SK-N-SH (cell line): ENCODE measurements at regions not wholly inside any gene's neighbourhood (a gene's known extent, or its start where the extent isn't known, plus 50 kb on each side); places are given as distances from the start of the nearest gene placed in this dataset.

Source experiments
- CTCF ChIA-PET: fragments of 300-600, 350-600 bp; formaldehyde crosslinking; extraction: SDS; loops from one replicate; lab custom pipeline; 2021; lab: Yijun Ruan, JAX
- POLR2A ChIA-PET: fragments of 350-600 bp; sonication (Branson Sonifier 250); formaldehyde crosslinking; extraction: SDS; loops from one replicate; lab custom pipeline; 2020; ENCODE audit warnings: antibody characterized with exemption, inconsistent platforms; lab: Yijun Ruan, JAX
- DNase-seq: peaks from one replicate; pipeline ENCODE4 v3.0.0; 2012
- H2AFZ ChIP-seq: fragments of 200-600 bp; sonication (generic); 2 replicates; pipeline ENCODE4 v1.8.1; 2016; ENCODE audit warnings: antibody characterized with exemption, mild to moderate bottlenecking, low read depth
- H3F3A ChIP-seq: fragments of 200-600 bp; sonication (generic); replicated peaks from 2 replicates; pipeline ENCODE3; 2016; ENCODE audit warnings: antibody characterized with exemption, mild to moderate bottlenecking; ENCODE audit not compliant: insufficient read depth
- H3K27ac ChIP-seq, 2 experiments: fragments of 200-500 bp in 1 of 2; fragments of 200-600 bp in 1 of 2; sonication (Bioruptor generic) in 1 of 2; sonication (generic), shearing (Covaris generic) in 1 of 2; 2 replicates each; pipeline versions ENCODE4 v1.5.1 to v1.6.1; 2014 to 2016; ENCODE audit warnings: low read depth in 2 of 2, inconsistent platforms in 1 of 2, low read length in 1 of 2, mild to moderate bottlenecking in 1 of 2, mixed read lengths in 1 of 2
- H3K27me3 ChIP-seq: fragments of 200-600 bp; sonication (generic), shearing (Covaris generic); 2 replicates; pipeline ENCODE4 v1.6.1; 2016; ENCODE audit warnings: mixed run types; ENCODE audit not compliant: insufficient read depth
- H3K36me3 ChIP-seq, 2 experiments: fragments of 200-500 bp in 1 of 2; fragments of 200-600 bp in 1 of 2; sonication (Bioruptor generic) in 1 of 2; sonication (generic) in 1 of 2; replicated peaks in 1 of 2; 2 replicates each; pipeline versions ENCODE3 to v1.5.1; 2014 to 2016; ENCODE audit warnings: low read length in 1 of 2, mild to moderate bottlenecking in 1 of 2; ENCODE audit not compliant: insufficient read depth in 2 of 2, control insufficient read depth in 1 of 2
- H3K4me1 ChIP-seq, 2 experiments: fragments of 200-500 bp in 1 of 2; fragments of 200-600 bp in 1 of 2; sonication (Bioruptor generic) in 1 of 2; sonication (generic), shearing (Covaris generic) in 1 of 2; 2 replicates each; pipeline versions ENCODE4 v1.5.1 to v1.6.1; 2014 to 2016; ENCODE audit warnings: low read depth in 1 of 2, low read length in 1 of 2, mixed run types in 1 of 2; ENCODE audit not compliant: insufficient read depth in 2 of 2, control insufficient read depth in 1 of 2
- H3K4me2 ChIP-seq: fragments of 200-600 bp; sonication (generic), shearing (Covaris generic); 2 replicates; pipeline ENCODE4 v1.6.1; 2017; ENCODE audit warnings: mixed run types
- H3K4me3 ChIP-seq, 2 experiments: fragments of 200-500 bp in 1 of 2; fragments of 200-600 bp in 1 of 2; sonication (Bioruptor generic) in 1 of 2; sonication (generic), shearing (Covaris generic) in 1 of 2; 2 replicates each; pipeline versions ENCODE4 v1.5.1 to v1.8.1; 2014 to 2016; ENCODE audit warnings: low read depth in 2 of 2, inconsistent platforms in 1 of 2, low read length in 1 of 2, mild to moderate bottlenecking in 1 of 2, mixed read lengths in 1 of 2, moderate library complexity in 1 of 2
- H3K79me2 ChIP-seq: fragments of 200-600 bp; sonication (generic); 2 replicates; pipeline ENCODE4 v1.8.1; 2017; ENCODE audit warnings: mild to moderate bottlenecking; ENCODE audit not compliant: insufficient read depth
- H3K9ac ChIP-seq: fragments of 200-600 bp; sonication (generic); 2 replicates; pipeline ENCODE4 v1.6.1; 2017; ENCODE audit warnings: mixed run types
- H3K9me2 ChIP-seq: fragments of 200-600 bp; sonication (generic); 2 replicates; pipeline ENCODE4 v1.6.1; 2017; ENCODE audit warnings: mixed run types
- H3K9me3 ChIP-seq: fragments of 200-600 bp; sonication (generic); 2 replicates; pipeline ENCODE4 v1.6.1; 2017; ENCODE audit warnings: mixed run types, mild to moderate bottlenecking, moderate library complexity
- H4K20me1 ChIP-seq: fragments of 200-600 bp; sonication (generic); 2 replicates; pipeline ENCODE4 v1.6.1; 2017; ENCODE audit warnings: mild to moderate bottlenecking, mixed run types; ENCODE audit not compliant: insufficient read depth
- CHD2 ChIP-seq: fragments of 150-350 bp; IDR thresholded peaks from 2 replicates; pipeline ENCODE4 v1.6.1; 2018; ENCODE audit warnings: low read length; ENCODE audit not compliant: partially characterized antibody
- ELF1 ChIP-seq: IDR thresholded peaks from 2 replicates; pipeline ENCODE4 v1.4.0; 2012
- FOXM1 ChIP-seq: IDR thresholded peaks from 2 replicates; pipeline ENCODE4 v1.4.0; 2012; ENCODE audit warnings: low read depth, mild to moderate bottlenecking
- JUND ChIP-seq: IDR thresholded peaks from 2 replicates; pipeline ENCODE4 v1.4.0; 2012
- MEF2A ChIP-seq: IDR thresholded peaks from 2 replicates; pipeline ENCODE4 v1.4.0; 2012; ENCODE audit warnings: low read depth, borderline replicate concordance
- MXI1 ChIP-seq: IDR thresholded peaks from 2 replicates; pipeline ENCODE4 v1.6.1; 2012; ENCODE audit warnings: mild to moderate bottlenecking, low read depth, low read length, improper control_type of control experiment
- NRF1 ChIP-seq: IDR thresholded peaks from 2 replicates; pipeline ENCODE4 v1.6.1; 2012; ENCODE audit warnings: low read depth, mild to moderate bottlenecking, low read length
- RCOR1 ChIP-seq: fragments of 150-350 bp; IDR thresholded peaks from 2 replicates; pipeline ENCODE4 v1.6.1; 2017; ENCODE audit warnings: antibody characterized with exemption, low read length
- REST ChIP-seq: IDR thresholded peaks from 2 replicates; pipeline ENCODE4 v1.6.1; 2012; ENCODE audit warnings: mild to moderate bottlenecking, low read depth, low read length, moderate library complexity
- RFX5 ChIP-seq: IDR thresholded peaks from 2 replicates; pipeline ENCODE4 v1.6.1; 2012; ENCODE audit warnings: mild to moderate bottlenecking, improper control_type of control experiment, low read length
- RXRA ChIP-seq: IDR thresholded peaks from 2 replicates; pipeline ENCODE4 v1.4.0; 2012; ENCODE audit warnings: low read depth, mild to moderate bottlenecking, borderline replicate concordance
- WGBS: methylation state at CpG from one replicate; pipeline ENCODE4 v1.1.6; 2017; ENCODE audit warnings: low lambda C conversion rate; 5-methylcytosine and 5-hydroxymethylcytosine counted together
- TF ChIP-seq, protein P1 (sequence below): IDR thresholded peaks from 2 replicates; pipeline ENCODE4; 2012
- TF ChIP-seq, protein P2 (sequence below): IDR thresholded peaks from 2 replicates; pipeline ENCODE4 v1.4.0; 2012; ENCODE audit warnings: low read depth, borderline replicate concordance

- TF ChIP-seq REST (no peak), MXI1 (no peak), ELF1 (no peak), FOXM1 (no peak), NRF1 (no peak), RFX5 (no peak), JUND (no peak)
- TF ChIP-seq, protein P1, sequence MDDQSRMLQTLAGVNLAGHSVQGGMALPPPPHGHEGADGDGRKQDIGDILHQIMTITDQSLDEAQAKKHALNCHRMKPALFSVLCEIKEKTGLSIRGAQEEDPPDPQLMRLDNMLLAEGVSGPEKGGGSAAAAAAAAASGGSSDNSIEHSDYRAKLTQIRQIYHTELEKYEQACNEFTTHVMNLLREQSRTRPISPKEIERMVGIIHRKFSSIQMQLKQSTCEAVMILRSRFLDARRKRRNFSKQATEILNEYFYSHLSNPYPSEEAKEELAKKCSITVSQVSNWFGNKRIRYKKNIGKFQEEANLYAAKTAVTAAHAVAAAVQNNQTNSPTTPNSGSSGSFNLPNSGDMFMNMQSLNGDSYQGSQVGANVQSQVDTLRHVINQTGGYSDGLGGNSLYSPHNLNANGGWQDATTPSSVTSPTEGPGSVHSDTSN: no peak
- TF ChIP-seq, protein P2, sequence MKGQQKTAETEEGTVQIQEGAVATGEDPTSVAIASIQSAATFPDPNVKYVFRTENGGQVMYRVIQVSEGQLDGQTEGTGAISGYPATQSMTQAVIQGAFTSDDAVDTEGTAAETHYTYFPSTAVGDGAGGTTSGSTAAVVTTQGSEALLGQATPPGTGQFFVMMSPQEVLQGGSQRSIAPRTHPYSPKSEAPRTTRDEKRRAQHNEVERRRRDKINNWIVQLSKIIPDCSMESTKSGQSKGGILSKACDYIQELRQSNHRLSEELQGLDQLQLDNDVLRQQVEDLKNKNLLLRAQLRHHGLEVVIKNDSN: no peak
Observed at GRCh38 chr15:46461416-46461815, 826.6 kb downstream of the SQOR start (continued).

DNA sequence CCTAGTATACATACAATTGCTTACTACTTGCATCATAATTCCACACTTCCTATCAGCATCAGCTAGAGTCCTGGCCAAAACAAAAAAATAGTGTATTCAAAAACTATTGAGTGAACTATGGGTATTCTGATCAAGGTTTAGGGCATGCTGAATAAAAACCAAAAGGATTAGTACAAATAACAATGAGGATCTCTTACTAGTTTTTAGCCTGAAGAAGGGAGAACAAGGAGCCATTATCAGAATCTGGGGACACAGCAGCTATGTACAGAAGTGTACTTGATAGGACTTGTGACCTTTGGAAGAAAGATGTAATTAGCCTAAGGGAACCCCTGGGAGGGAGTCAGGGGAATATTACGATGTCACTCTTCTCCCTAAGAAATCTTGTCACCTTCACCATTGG, 832.2 kb downstream of the SQOR start:
- no peaks in the 10 kb centered on the region for H3K9me2 ChIP-seq
- CTCF ChIA-PET: interaction anchor here (0.8 kb wide), 1 partner anchor 23 kb away, joined by 3 read pairs; no protein-coding TSS in a partner anchor
- H3K27me3 ChIP-seq: no peaks in the 10 kb centered on the region
- no peaks in the 10 kb centered on the region for H3K36me3 ChIP-seq
- H3K9me3 ChIP-seq: no peaks in the 10 kb centered on the region
- no peak overlapping the region for H3K9ac ChIP-seq
- TF ChIP-seq RXRA: no peak
- TF ChIP-seq RCOR1: no peak
- no peak for TF ChIP-seq CHD2
- no peak for TF ChIP-seq MEF2A
- TF ChIP-seq NRF1: no peak
- TF ChIP-seq, all 33 proteins: peak for 0
- WGBS: 68% methylated on average over 1 of the region's 1 CpG
- no peak overlapping the region for H3K27ac ChIP-seq
- H2AFZ ChIP-seq: no peak overlapping the region
- no peak overlapping the region for H3K4me3 ChIP-seq
- no peaks in the 10 kb centered on the region for H3K4me1 ChIP-seq
- H4K20me1 ChIP-seq: no peaks in the 10 kb centered on the region
- POLR2A ChIA-PET: no interaction called here
- H3F3A ChIP-seq: no peaks in the 10 kb centered on the region
- no peaks in the 10 kb centered on the region for H3K79me2 ChIP-seq
- no peak overlapping the region for H3K4me2 ChIP-seq
- no peak for DNase-seq
